NCI-H1105 treated with DMSO at 0.1 percent for 48 hours (cell line): ENCODE measurements at regions not wholly inside any gene's neighbourhood (a gene's known extent, or its start where the extent isn't known, plus 50 kb on each side); places are given as distances from the start of the nearest gene placed in this dataset.
A peak's percentile ranks its signal among the peaks of the same experiment; 100 is the strongest.

Experiments
- DNase-seq: peaks from one replicate; lab custom pipeline; 2025; lab: John Stamatoyannopoulos, UW

- no peak for DNase-seq
Measured at GRCh38 chr15:38672814-38673670, 108.4 kb upstream of the RASGRP1 start.

- DNase-seq: no peak
Measured at GRCh38 chr15:38674448-38674847, 109.8 kb upstream of the RASGRP1 start.

DNA sequence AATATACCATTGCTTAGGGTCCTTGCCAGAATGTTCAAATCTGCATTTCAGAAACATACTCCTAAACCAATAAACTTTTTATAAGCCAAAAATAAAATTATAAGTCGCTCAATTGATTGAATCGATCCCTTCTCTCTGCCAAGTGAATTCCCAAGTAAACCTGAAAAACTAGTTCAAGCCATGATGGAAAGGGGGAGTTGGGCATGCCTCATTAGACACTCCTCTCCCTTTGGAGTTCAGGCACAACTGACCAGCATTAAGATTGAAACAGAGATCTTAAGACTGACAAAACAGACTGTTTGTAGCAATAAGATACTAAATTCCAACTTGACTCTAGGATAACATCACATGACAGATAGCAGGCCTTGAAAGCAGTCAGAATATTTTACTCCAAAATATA, 113.7 kb upstream of the RASGRP1 start:
- DNase-seq: no peak

GRCh38 chr15:38680775-38681174, 116.2 kb upstream of the RASGRP1 start:
- no peak for DNase-seq

DNA sequence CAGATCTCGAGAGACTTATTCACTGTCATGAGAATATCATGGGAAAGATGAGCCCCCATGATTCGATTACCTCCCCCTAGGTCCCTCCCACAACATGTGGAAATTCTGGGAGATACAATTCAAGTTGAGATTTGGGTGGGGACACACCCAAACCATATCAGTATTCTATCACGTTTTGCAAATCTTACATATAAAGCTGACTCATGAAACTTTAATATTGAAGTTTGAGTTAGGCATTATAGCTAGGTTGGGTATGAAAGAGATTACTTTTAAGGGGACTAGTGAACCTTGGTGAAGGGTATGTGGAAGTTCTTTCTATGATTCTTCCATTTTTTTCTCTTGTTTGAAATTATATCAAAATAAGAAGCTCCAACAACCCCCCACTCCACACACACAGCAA, 117.7 kb upstream of the RASGRP1 start:
- no peak for DNase-seq

DNA sequence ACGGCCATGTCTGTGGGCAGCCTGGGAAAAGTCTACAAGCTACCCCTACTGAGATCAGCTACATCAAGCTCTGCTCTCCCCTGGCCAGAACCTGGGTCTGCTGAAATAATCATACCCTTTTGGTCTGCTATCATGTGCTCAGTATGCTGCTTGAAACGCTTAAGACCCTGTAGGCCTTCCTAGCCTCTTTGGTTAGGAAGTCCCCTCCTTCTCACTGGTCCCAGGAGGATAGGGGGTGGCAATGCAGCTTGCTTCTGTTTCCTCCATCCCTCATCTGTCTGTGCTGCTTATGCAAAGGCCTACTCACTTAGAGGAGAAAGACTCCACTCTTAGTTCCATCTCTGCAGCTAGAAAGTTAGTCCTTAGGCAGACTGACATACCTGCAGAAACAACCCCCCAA, 118.2 kb upstream of the RASGRP1 start:
- no peak for DNase-seq

DNA sequence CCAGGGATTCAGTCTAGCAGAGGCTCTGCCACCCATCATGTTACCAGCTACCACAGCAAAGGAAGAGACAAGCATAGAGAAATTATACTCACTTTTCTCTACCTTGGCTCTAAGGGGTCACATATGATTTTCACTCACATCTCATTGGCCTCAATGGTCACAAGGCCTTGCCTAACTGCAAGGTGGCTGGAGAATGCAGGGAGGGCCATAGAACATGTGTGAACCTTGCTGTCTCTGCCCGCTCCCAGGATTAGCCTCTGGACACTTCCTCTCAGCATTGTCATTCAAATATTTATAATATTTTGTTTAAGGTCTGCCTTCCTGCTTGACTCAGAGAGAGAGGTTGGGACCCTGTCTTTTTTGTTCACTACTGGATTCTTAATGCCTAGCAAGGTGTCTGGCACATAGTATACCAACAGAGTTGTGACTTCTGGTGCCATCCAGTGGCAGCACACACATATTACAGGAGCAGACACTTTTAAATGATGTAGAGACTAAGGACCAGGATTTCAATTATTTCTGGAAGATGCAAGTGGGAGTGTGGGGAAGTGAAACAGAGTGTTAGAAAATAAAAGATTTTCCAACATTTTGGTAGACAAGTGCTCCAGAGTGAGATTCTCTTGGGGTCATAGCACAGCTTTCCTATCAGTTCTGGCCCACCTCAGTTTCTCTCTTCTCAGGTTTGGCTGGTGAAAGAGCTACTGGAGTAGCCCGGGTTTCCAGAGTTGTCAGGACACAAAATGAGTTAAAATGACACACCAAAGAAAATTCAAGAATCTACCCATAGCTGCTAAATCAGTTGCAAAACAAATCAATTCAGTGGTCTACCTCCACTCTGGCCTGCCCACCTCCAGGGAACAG, 119.0 kb upstream of the RASGRP1 start:
- DNase-seq: peak; percentile 23

- DNase-seq: no peak
Measured at GRCh38 chr15:38684440-38685010, 119.9 kb upstream of the RASGRP1 start.

DNA sequence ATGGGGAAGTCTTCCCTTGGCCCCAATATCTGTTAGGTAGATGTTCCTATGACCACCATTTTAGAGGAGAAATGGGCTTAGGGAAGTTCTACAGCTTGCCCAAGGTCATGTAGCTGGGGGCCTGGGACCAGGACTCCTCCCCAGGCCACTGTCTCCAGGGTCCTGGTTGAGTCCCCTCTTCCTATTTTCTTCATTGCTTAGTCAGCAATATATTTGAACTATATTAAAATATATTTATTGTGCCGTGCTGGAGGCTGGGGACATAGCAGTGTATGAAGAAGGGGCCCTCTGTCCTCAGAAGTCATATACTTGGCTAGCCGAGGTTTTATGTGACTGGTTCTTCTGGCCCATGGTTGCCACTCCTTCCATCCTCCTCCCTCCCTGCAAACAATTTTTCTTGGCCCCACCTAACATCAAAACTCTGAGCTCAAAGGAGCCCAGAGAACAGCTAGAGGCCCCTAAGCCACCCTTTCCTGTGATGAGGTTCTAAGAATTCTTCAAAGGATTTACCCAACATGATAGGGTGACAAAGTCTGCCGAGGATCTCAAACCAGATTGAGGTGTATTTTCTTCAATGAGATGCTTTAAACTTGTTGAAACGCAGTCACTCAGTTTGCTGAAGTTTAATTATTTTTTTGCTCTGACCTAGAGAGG, 121.2 kb upstream of the RASGRP1 start:
- no peak for DNase-seq

DNA sequence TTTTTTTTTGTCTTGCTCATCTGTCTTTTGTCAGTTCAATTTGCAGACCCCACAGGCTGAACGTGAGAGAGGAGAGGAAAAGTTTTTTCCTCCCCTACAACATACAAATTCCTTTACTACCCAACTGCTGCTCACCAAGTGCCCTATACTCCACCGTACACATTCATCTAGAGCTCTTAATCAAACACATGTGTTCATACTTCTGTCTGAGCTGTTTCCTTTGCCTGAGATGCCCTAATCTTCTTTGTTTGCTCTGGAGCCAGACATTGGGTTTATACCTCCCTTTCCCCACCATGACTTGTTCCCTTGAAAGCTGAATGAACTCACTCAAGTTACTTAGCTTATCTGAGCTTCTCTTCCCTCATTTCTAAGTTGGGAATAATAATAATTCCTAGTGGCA, 122.7 kb upstream of the RASGRP1 start:
- no peak for DNase-seq

GRCh38 chr15:38687775-38688495, 123.3 kb upstream of the RASGRP1 start:
- DNase-seq: no peak

GRCh38 chr15:38688761-38689160, 124.1 kb upstream of the RASGRP1 start:
- DNase-seq: no peak

DNA sequence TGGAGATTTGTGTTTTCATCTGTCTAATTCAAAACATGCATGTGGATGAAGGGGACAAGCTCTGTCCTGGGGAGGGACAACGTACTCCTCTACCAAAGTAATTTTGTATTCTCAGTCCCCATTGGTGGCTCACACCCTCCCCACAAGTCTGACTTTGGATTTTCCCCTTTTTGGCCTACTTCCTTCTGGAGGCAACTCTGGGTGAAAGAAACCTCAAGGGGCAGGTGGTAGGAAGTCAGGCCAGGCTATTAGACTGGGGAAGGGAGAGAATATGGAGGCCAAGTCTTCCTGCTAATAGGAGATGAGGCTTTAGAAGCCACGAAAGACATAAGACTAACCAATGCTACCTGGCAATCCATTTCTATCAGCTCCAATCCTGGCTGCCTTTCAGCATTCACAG, 124.9 kb upstream of the RASGRP1 start:
- DNase-seq: no peak

GRCh38 chr15:38690216-38690615, 125.6 kb upstream of the RASGRP1 start:
- peak; percentile 87 for DNase-seq

- DNase-seq: peak; percentile 87
Measured at GRCh38 chr15:38690719-38691332, 126.2 kb upstream of the RASGRP1 start.

DNA sequence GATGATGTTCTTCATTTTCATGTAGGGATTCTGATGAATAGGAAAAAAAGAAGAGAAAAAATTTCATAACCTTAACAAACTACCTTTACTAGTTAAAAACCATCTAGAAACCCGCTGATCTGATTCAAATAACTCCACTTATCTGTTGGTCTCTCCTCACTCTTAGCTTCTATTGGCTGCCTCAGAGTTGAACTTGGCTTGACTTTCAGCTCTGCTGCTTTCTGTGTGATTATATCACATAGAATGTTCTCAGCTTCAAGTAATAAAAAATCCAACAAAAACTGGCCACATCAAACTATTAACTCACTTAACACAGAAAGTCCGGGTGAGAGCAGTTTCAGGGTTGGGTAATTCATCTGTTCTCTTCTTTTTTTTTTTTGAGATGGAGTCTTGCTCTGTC, 126.8 kb upstream of the RASGRP1 start:
- DNase-seq: no peak

DNA sequence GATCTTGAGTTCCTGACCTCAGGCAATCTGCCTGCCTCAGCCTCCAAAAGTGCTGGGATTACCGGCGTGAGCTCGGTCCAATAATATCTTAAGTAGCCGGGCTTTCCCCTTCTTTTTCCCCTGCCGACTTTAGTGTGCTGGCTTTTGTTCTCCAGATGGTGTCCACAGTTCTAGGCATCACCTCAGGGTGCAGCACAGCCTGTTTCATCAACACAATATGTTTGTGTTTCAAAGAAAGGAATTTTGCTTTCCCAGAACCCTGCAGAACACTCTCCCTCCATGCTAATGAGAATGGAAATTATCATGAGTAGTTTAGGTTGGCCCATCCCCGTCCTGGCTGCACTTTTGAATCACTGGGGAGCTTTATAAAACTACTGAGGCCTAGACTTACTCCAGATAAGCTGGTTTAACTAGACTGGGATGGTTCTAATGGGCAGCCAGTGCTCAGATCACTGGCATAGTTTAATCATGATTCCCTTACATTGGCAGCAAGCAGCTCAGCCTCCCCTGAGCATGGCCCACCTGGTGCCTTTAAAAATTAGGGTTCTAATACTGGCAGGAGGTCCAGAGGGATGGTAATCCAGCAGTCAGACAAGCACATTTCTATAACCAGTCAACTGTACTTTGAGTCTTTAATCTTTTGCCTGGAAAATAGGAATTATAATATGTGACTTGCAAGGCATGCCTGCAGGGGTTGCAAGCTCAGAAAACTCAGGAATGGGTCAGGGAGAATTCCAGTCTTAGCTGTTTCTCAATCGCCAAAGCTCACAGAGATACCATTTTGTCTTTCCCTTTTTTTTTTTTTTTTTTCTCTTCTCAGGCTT, 127.6 kb upstream of the RASGRP1 start:
- no peak for DNase-seq

- no peak for DNase-seq
Measured at GRCh38 chr15:38692789-38693062, 128.1 kb upstream of the RASGRP1 start.

DNA sequence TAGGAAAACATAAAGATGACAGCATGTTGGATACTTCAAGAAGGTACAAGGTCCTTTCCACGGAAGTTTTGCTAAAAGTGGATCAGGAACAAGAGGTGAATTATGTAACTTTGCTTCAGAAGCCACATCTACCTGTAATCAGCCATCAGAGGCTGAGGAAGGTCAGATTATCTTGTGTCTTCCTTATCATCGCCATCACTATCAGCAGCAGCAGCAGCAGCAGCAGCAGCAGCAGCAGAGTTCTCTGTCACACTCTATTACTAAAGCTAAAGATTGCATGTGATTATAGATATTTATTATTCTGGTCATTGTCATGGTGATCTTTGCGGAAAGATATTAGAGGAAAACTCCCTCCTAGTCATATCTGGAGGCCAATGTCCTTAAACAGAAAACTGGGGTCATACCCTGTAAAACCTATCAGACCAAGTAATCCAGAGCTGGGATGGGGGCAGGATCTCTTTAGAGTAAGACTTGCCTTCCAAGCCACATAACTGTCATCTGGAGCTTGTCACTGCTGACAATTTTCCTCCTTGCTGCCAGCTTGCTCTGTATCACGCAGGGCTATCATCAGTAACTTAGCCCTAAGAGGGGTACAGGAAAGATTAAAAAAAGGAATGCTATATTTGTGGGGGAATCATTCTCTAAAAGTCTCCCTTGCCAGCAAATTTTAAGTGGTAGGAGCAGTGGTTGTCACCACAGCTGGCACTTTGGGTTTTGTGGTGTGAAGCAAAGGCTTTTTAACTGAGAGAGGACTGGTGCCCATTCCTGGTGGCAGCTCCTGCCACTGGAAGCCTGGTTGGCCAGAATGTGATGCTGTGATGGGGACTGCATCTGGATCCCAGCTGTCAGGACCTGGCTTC, 130.9 kb upstream of the RASGRP1 start:
- DNase-seq: no peak
